SK-N-SH (cell line): ENCODE measurements at regions not wholly inside any gene's neighbourhood (a gene's known extent, or its start where the extent isn't known, plus 50 kb on each side); places are given as distances from the start of the nearest gene placed in this dataset.

ENCODE experiments used
- EZH2phosphoT487 ChIP-seq: fragments of 200-600 bp; sonication (generic); IDR thresholded peaks from 2 replicates; pipeline ENCODE4 v1.6.1; 2017; ENCODE audit warnings: low read depth, mixed run types, mild to moderate bottlenecking, antibody characterized with exemption, moderate library complexity, borderline replicate concordance
- JUND ChIP-seq: IDR thresholded peaks from 2 replicates; pipeline ENCODE4 v1.4.0; 2012
- NRF1 ChIP-seq: IDR thresholded peaks from 2 replicates; pipeline ENCODE4 v1.6.1; 2012; ENCODE audit warnings: low read depth, mild to moderate bottlenecking, low read length
- POLR2AphosphoS5 ChIP-seq: IDR thresholded peaks from 2 replicates; pipeline ENCODE4 v1.6.1; 2012; ENCODE audit warnings: low read depth, low read length
- RAD21 ChIP-seq: IDR thresholded peaks from 2 replicates; pipeline ENCODE4 v1.6.1; 2012; ENCODE audit warnings: mild to moderate bottlenecking, low read length
- RXRA ChIP-seq: IDR thresholded peaks from 2 replicates; pipeline ENCODE4 v1.4.0; 2012; ENCODE audit warnings: low read depth, mild to moderate bottlenecking, borderline replicate concordance
- TF ChIP-seq, protein P1 (sequence below): fragments of 200-600 bp; sonication (generic); IDR thresholded peaks from 2 replicates; pipeline ENCODE4 v1.6.1; 2017; ENCODE audit warnings: antibody characterized with exemption, mild to moderate bottlenecking, moderate library complexity

DNA sequence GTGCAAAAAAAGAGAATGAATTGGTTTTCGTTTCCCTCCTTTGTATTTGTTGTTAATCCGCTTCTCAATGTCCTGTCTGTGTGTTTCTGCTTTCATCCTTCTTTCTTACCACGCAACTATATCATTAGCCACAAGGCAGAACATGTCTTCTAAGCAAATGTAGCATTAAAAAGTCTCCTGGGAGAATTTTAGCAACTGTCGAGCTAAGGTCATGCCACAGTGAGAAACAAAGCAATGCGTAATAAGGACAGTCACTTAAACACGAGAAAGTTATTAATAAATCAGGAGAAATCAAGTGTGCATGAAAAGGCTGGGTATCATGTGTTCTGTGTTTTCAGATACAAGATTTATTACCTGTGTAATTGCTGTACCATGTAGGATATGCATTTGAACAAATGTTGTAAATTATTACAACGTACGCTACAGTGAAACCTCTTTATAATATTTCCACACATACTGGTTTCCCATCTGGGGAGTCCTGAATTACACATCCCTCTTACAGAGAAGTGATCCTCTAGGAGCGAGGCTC is 890.8 kb downstream of the TRIML1 start:
- TF ChIP-seq JUND (no peak), RXRA (no peak), POLR2AphosphoS5 (no peak), RAD21 (no peak), NRF1 (no peak), EZH2phosphoT487 (no peak)
- TF ChIP-seq, protein P1, sequence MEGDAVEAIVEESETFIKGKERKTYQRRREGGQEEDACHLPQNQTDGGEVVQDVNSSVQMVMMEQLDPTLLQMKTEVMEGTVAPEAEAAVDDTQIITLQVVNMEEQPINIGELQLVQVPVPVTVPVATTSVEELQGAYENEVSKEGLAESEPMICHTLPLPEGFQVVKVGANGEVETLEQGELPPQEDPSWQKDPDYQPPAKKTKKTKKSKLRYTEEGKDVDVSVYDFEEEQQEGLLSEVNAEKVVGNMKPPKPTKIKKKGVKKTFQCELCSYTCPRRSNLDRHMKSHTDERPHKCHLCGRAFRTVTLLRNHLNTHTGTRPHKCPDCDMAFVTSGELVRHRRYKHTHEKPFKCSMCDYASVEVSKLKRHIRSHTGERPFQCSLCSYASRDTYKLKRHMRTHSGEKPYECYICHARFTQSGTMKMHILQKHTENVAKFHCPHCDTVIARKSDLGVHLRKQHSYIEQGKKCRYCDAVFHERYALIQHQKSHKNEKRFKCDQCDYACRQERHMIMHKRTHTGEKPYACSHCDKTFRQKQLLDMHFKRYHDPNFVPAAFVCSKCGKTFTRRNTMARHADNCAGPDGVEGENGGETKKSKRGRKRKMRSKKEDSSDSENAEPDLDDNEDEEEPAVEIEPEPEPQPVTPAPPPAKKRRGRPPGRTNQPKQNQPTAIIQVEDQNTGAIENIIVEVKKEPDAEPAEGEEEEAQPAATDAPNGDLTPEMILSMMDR, result no peak
